ENCODE measurements at regions not wholly inside any gene's neighbourhood (a gene's known extent, or its start where the extent isn't known, plus 50 kb on each side); places are given as distances from the start of the nearest gene placed in this dataset.

DNA sequence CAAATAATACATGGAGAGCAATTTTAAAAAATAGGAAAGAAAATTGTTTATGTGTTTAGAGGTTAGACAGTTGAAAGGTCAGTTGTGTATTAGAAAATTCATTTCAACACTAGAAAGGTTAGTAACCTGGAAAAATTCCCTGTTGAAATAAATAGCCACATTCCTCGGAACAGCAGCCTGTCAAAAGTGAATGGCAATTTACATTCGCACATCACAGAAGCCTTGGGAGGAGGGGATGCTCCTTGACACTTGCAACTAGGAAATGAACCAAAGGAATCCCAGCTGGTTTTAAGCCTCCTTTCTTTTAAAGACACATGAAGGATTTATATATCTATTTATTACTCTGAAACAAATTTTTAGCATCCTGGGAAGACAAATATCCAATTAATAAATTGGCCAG, 653.5 kb upstream of the LRRTM4 start:
- Histone ChIP-seq H3K79me2 (ENCODE audit: insufficient read depth, low read length) (no peaks in the 10 kb centered on the region), H2BK20ac (ENCODE audit: low read depth, low read length, poor library complexity, severe bottlenecking) (no peak overlapping the region), H4K20me1 (ENCODE audit: control insufficient read depth, insufficient read depth, insufficient read length) (no peaks in the 10 kb centered on the region), H3K4me1 (ENCODE audit: insufficient read depth, low read length) (no peaks in the 10 kb centered on the region), H2BK120ac (ENCODE audit: low read depth, low read length, poor library complexity, severe bottlenecking) (no peak overlapping the region), H3T11ph (ENCODE audit: low read length) (no peak overlapping the region), H3K4ac (ENCODE audit: low read depth, low read length) (no peak overlapping the region), H2AK5ac (ENCODE audit: insufficient read length, low read length) (no peak overlapping the region), H2BK15ac (ENCODE audit: low read depth, low read length) (no peak overlapping the region), H3K9ac (ENCODE audit: extremely low read depth, insufficient read length, low read length) (no peak overlapping the region), H2AFZ (ENCODE audit: low read length) (no peak overlapping the region), H3K18ac (ENCODE audit: insufficient read length, low read depth, low read length) (no peak overlapping the region), H4K8ac (replicated peaks; ENCODE audit: insufficient read length, low read depth, low read length) (no peak overlapping the region), H3K23me2 (ENCODE audit: insufficient read length, low read depth, low read length, poor library complexity, severe bottlenecking) (no peaks in the 10 kb centered on the region), H4K91ac (ENCODE audit: insufficient read length, low read depth, low read length) (no peak overlapping the region), H3K27me3 (ENCODE audit: insufficient read depth, low read length) (no peaks in the 10 kb centered on the region), H4K5ac (ENCODE audit: insufficient read length, low read depth, low read length) (no peak overlapping the region), H3K14ac (ENCODE audit: insufficient read depth, low read length) (no peak overlapping the region), H2BK12ac (ENCODE audit: insufficient read length, low read depth, low read length) (no peak overlapping the region), H3K56ac (ENCODE audit: insufficient read length, low read depth, low read length) (no peak overlapping the region), H3K23ac (ENCODE audit: insufficient read length, low read depth, low read length) (no peak overlapping the region), H3K27ac (ENCODE audit: insufficient read length, low read depth, low read length) (no peak overlapping the region), H3K9me3 (ENCODE audit: control insufficient read depth, low read depth, low read length) (no peaks in the 10 kb centered on the region), H2BK5ac (ENCODE audit: insufficient read length, low read length) (no peak overlapping the region), H3K4me2 (ENCODE audit: insufficient read depth, insufficient read length, low read length) (no peak overlapping the region), H3K79me1 (ENCODE audit: insufficient read depth, low read depth, low read length, poor library complexity, severe bottlenecking) (no peaks in the 10 kb centered on the region)
- Mint-ChIP-seq H3K9me3 (0 out of 5 replicates have a peak, but pooled peaks cover 0 to 3% of the 10 kb centered on the region in 2 experiments), H3K4me1 (peaks cover 4 to 5% of the 10 kb centered on the region in 2 experiments; a peak in 3 of 4 replicates), H3K27ac (no peak overlapping the region), H3K4me3 (no peak overlapping the region), H3K27me3 (ENCODE audit: low read depth) (peaks cover 2% of the 10 kb centered on the region; the same call in 1 of the 2 replicates), H3K36me3 (ENCODE audit: insufficient read depth in 1 of 3, low read depth in 3 of 3) (peaks cover 0 to 3% (median 0%) of the 10 kb centered on the region in 3 experiments; a peak in 1 of 7 replicates)
- WGBS (ENCODE audit: extremely low coverage, insufficient read length, low lambda C conversion rate) = no CpG with 5 or more reads among the region's 2 CpGs
- no peak for DNase-seq
- TF ChIP-seq, protein P1, sequence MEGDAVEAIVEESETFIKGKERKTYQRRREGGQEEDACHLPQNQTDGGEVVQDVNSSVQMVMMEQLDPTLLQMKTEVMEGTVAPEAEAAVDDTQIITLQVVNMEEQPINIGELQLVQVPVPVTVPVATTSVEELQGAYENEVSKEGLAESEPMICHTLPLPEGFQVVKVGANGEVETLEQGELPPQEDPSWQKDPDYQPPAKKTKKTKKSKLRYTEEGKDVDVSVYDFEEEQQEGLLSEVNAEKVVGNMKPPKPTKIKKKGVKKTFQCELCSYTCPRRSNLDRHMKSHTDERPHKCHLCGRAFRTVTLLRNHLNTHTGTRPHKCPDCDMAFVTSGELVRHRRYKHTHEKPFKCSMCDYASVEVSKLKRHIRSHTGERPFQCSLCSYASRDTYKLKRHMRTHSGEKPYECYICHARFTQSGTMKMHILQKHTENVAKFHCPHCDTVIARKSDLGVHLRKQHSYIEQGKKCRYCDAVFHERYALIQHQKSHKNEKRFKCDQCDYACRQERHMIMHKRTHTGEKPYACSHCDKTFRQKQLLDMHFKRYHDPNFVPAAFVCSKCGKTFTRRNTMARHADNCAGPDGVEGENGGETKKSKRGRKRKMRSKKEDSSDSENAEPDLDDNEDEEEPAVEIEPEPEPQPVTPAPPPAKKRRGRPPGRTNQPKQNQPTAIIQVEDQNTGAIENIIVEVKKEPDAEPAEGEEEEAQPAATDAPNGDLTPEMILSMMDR (conservative IDR thresholded peaks at IDR 0.05) = no peak

Data from H9 (cell line).